SK-N-SH treated with all-trans-retinoic acid at 6 μM for 48 hours (cell line): ENCODE measurements at regions not wholly inside any gene's neighbourhood (a gene's known extent, or its start where the extent isn't known, plus 50 kb on each side); places are given as distances from the start of the nearest gene placed in this dataset.

Experiments used
- ATAC-seq: fragments of 200-7000 bp; cut with Tn5 transposase; 3 replicates; pipeline ENCODE4 v1.9.1; 2020; ENCODE audit warnings: mild to moderate bottlenecking, moderate library complexity
- ARNTL ChIP-seq: fragments of 450-650 bp; formaldehyde crosslinking; IDR thresholded peaks from 2 replicates; pipeline ENCODE4 v1.5.0; 2020; ENCODE audit warnings: low read depth, mild to moderate bottlenecking, moderate library complexity, borderline replicate concordance
- BACH2 ChIP-seq: fragments of 250-450 bp; sonication (Bioruptor Pico); IDR thresholded peaks from 2 replicates; pipeline ENCODE4 v1.9.0; 2021; ENCODE audit warnings: mild to moderate bottlenecking, borderline replicate concordance
- CSDC2 ChIP-seq: fragments of 250-450 bp; sonication (Bioruptor Pico); IDR thresholded peaks from 2 replicates; pipeline ENCODE4 v1.5.0; 2020; ENCODE audit warnings: mild to moderate bottlenecking, moderate library complexity
- ESRRG ChIP-seq: fragments of 250-450 bp; sonication (Bioruptor Pico); IDR thresholded peaks from 2 replicates; pipeline ENCODE4 v1.6.1; 2021; ENCODE audit warnings: mild to moderate bottlenecking
- GLIS3 ChIP-seq: fragments of 250-450 bp; sonication (Bioruptor Pico); IDR thresholded peaks from 2 replicates; pipeline ENCODE4 v1.5.0; 2020; ENCODE audit warnings: mild to moderate bottlenecking, moderate library complexity
- ISL1 ChIP-seq: fragments of 250-450 bp; sonication (Bioruptor Pico); IDR thresholded peaks from 2 replicates; pipeline ENCODE4 v2.1.2; 2022; ENCODE audit warnings: mild to moderate bottlenecking, moderate library complexity
- OSR1 ChIP-seq: fragments of 250-450 bp; sonication (Bioruptor Pico); IDR thresholded peaks from 2 replicates; pipeline ENCODE4 v1.8.0; 2022; ENCODE audit warnings: moderate library complexity, mild to moderate bottlenecking, inconsistent platforms
- PPARA ChIP-seq: fragments of 250-450 bp; sonication (Bioruptor Pico); IDR thresholded peaks from 2 replicates; pipeline ENCODE4 v1.5.0; 2020; ENCODE audit warnings: mild to moderate bottlenecking, borderline replicate concordance
- RARB ChIP-seq: fragments of 250-450 bp; sonication (Bioruptor Pico); IDR thresholded peaks from 2 replicates; pipeline ENCODE4 v1.8.0; 2021; ENCODE audit warnings: mild to moderate bottlenecking, moderate library complexity
- SNAI2 ChIP-seq: fragments of 250-450 bp; sonication (Bioruptor Pico); IDR thresholded peaks from 2 replicates; pipeline ENCODE4 v1.5.0; 2020; ENCODE audit warnings: mild to moderate bottlenecking, moderate library complexity
- TCF4 ChIP-seq: fragments of 250-450 bp; sonication (Bioruptor Pico); IDR thresholded peaks from 2 replicates; pipeline ENCODE4 v1.8.0; 2021; ENCODE audit warnings: mild to moderate bottlenecking, moderate library complexity, borderline replicate concordance
- TOX ChIP-seq: fragments of 250-450 bp; sonication (Bioruptor Pico); IDR thresholded peaks from 2 replicates; pipeline ENCODE4 v1.8.0; 2021; ENCODE audit warnings: mild to moderate bottlenecking, moderate library complexity, borderline replicate concordance
- ZC3H10 ChIP-seq: fragments of 250-450 bp; sonication (Bioruptor Pico); IDR thresholded peaks from 2 replicates; pipeline ENCODE4 v1.5.1; 2021; ENCODE audit warnings: mild to moderate bottlenecking, moderate library complexity
- ZFP3 ChIP-seq: fragments of 250-450 bp; sonication (Bioruptor Pico); IDR thresholded peaks from 2 replicates; pipeline ENCODE4 v1.5.0; 2020; ENCODE audit warnings: mild to moderate bottlenecking, moderate library complexity
- ZFP30 ChIP-seq: fragments of 450-650 bp; formaldehyde crosslinking; IDR thresholded peaks from 2 replicates; pipeline ENCODE4 v1.5.0; 2022; ENCODE audit warnings: mild to moderate bottlenecking, moderate library complexity
- ZNF565 ChIP-seq: fragments of 450-650 bp; formaldehyde crosslinking; conservative IDR thresholded peaks from 2 replicates; pipeline ENCODE4 v1.5.0; 2020; ENCODE audit warnings: low read depth, mild to moderate bottlenecking, moderate library complexity
- ZNF70 ChIP-seq: fragments of 450-650 bp; formaldehyde crosslinking; IDR thresholded peaks from 2 replicates; pipeline ENCODE4 v1.5.0; 2020; ENCODE audit warnings: mild to moderate bottlenecking, moderate library complexity
- ZNF8 ChIP-seq: fragments of 450-650 bp; formaldehyde crosslinking; IDR thresholded peaks from 2 replicates; pipeline ENCODE4 v1.5.0; 2020; ENCODE audit warnings: mild to moderate bottlenecking, moderate library complexity
- TF ChIP-seq, protein P1 (sequence below): fragments of 250-450 bp; sonication (Bioruptor Pico); IDR thresholded peaks from 2 replicates; pipeline ENCODE4 v1.5.1; 2020; ENCODE audit warnings: low read depth, mild to moderate bottlenecking, moderate library complexity
- TF ChIP-seq, protein P2 (sequence below): fragments of 250-450 bp; sonication (Bioruptor Pico); IDR thresholded peaks from 2 replicates; pipeline ENCODE4 v1.5.0; 2020; ENCODE audit warnings: mild to moderate bottlenecking, moderate library complexity
- TF ChIP-seq, protein P3 (sequence below): fragments of 250-450 bp; sonication (Bioruptor Pico); IDR thresholded peaks from 2 replicates; pipeline ENCODE4 v1.8.0; 2020; ENCODE audit warnings: mild to moderate bottlenecking, moderate library complexity, borderline replicate concordance

DNA sequence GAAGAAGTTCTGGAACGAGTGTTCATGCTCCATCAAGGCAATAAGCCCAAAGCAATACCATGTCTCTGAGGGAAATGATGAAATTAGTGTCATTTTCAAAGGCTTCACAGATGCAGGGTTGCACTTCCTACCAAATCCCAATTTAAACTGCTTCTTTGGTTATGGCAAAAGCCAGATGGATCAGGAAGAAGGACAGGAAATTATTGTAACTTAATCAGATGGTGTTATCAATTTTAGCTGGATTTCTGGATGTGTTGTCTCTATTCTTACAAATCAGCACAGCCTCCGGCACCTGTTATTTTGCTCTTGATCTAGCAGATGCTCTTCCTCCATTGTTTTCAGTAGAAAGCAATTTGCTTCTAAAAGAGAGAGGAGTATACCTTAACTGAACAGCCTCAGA lies 693.4 kb downstream of the SOCS6 start:
- ATAC-seq = no peak
- no peak for TF ChIP-seq PPARA (CRISPR knock-in tag)

DNA sequence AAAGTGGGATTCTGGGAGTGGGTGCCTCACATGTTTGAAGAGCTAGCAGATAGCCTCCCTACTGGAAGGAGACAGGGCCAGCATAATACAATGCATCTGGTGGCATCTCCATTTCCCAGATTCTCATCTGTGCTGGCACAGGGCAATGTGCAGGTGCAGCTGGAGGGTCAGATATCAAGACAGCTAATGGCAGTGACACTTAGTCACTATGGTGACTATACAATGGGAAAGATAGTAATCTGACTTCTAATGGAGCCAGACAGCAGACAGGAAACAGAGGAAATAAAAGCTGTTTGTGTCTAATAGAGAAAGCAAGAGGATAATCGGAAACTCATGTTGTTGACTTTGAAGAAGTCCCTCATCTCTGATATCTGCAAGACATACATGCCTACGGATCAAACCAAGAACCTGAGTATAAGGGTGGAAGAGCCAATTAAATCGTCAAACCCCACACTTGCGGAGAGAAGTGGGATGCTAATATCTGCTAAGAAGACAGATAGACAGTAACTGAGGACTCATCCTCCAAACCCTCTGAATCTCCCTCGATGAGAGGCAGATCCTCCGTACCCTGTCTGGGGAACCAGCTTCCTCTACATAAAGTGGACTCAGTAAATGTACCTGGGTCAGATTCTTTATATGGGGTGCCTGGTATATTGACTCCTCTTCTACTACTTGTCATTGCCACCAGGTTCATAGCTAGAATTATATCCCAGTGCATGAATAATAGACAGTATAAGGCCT lies 692.7 kb downstream of the SOCS6 start:
- TF ChIP-seq, protein P1, sequence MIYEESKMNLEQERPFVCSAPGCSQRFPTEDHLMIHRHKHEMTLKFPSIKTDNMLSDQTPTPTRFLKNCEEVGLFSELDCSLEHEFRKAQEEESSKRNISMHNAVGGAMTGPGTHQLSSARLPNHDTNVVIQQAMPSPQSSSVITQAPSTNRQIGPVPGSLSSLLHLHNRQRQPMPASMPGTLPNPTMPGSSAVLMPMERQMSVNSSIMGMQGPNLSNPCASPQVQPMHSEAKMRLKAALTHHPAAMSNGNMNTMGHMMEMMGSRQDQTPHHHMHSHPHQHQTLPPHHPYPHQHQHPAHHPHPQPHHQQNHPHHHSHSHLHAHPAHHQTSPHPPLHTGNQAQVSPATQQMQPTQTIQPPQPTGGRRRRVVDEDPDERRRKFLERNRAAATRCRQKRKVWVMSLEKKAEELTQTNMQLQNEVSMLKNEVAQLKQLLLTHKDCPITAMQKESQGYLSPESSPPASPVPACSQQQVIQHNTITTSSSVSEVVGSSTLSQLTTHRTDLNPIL (CRISPR knock-in tag) = no peak
- TF ChIP-seq SNAI2 = peak; percentile 26; the same call in 1 of the 2 replicates
- no peak for TF ChIP-seq ZC3H10 (CRISPR knock-in tag)
- TF ChIP-seq ZNF70 (CRISPR knock-in tag) = 0 out of 2 replicates have a peak, but pooled peaks have one; percentile 7
- TF ChIP-seq, protein P2, sequence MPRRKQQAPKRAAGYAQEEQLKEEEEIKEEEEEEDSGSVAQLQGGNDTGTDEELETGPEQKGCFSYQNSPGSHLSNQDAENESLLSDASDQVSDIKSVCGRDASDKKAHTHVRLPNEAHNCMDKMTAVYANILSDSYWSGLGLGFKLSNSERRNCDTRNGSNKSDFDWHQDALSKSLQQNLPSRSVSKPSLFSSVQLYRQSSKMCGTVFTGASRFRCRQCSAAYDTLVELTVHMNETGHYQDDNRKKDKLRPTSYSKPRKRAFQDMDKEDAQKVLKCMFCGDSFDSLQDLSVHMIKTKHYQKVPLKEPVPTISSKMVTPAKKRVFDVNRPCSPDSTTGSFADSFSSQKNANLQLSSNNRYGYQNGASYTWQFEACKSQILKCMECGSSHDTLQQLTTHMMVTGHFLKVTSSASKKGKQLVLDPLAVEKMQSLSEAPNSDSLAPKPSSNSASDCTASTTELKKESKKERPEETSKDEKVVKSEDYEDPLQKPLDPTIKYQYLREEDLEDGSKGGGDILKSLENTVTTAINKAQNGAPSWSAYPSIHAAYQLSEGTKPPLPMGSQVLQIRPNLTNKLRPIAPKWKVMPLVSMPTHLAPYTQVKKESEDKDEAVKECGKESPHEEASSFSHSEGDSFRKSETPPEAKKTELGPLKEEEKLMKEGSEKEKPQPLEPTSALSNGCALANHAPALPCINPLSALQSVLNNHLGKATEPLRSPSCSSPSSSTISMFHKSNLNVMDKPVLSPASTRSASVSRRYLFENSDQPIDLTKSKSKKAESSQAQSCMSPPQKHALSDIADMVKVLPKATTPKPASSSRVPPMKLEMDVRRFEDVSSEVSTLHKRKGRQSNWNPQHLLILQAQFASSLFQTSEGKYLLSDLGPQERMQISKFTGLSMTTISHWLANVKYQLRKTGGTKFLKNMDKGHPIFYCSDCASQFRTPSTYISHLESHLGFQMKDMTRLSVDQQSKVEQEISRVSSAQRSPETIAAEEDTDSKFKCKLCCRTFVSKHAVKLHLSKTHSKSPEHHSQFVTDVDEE (CRISPR knock-in tag) = 0 out of 2 replicates have a peak, but pooled peaks have one; percentile 41
- TF ChIP-seq TCF4 (CRISPR knock-in tag) = peak; percentile 91
- ATAC-seq = peak; percentile 92

DNA sequence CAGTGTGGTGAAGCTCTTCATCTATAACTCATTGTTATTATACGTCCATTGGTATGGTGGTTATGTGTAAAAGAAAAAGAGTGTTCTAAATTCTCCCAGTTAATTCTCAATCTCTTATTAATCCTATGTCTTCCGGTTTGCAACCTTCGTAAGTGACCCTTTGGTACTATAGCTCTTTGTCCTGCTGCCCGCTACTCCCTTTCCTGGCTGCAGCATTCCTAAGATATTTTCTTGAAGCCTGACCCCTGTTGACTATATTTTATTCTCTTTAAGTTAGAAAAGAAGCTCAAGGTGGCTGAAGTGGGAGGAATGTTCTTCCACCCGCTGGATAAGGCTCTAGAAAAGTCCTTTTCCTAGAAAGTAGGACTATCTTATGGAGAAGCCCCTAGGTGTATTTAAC lies 684.8 kb downstream of the SOCS6 start:
- ATAC-seq = no peak

More for the DNA sequence above, 684.8 kb downstream of the SOCS6 start:
- TF ChIP-seq, protein P2 (CRISPR knock-in tag) = no peak
- TF ChIP-seq ZNF8 (CRISPR knock-in tag) (no peak), ISL1 (CRISPR knock-in tag) (no peak), ZC3H10 (CRISPR knock-in tag) (no peak), ZFP30 (CRISPR knock-in tag) (no peak), GLIS3 (CRISPR knock-in tag) (no peak), PPARA (CRISPR knock-in tag) (no peak), ZFP3 (CRISPR knock-in tag) (no peak), ESRRG (no peak), RARB (no peak), BACH2 (no peak), ARNTL (CRISPR knock-in tag) (no peak), CSDC2 (CRISPR knock-in tag) (no peak), TCF4 (CRISPR knock-in tag) (no peak), OSR1 (CRISPR knock-in tag) (no peak), TOX (CRISPR knock-in tag) (no peak), ZNF565 (CRISPR knock-in tag) (no peak)
- TF ChIP-seq, protein P3, sequence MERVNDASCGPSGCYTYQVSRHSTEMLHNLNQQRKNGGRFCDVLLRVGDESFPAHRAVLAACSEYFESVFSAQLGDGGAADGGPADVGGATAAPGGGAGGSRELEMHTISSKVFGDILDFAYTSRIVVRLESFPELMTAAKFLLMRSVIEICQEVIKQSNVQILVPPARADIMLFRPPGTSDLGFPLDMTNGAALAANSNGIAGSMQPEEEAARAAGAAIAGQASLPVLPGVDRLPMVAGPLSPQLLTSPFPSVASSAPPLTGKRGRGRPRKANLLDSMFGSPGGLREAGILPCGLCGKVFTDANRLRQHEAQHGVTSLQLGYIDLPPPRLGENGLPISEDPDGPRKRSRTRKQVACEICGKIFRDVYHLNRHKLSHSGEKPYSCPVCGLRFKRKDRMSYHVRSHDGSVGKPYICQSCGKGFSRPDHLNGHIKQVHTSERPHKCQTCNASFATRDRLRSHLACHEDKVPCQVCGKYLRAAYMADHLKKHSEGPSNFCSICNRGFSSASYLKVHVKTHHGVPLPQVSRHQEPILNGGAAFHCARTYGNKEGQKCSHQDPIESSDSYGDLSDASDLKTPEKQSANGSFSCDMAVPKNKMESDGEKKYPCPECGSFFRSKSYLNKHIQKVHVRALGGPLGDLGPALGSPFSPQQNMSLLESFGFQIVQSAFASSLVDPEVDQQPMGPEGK (CRISPR knock-in tag) = no peak
- TF ChIP-seq, protein P1 (CRISPR knock-in tag) = no peak
- TF ChIP-seq, all 23 proteins: peak for 0
